GM19372 (cell line): ENCODE measurements at regions not wholly inside any gene's neighbourhood (a gene's known extent, or its start where the extent isn't known, plus 50 kb on each side); places are given as distances from the start of the nearest gene placed in this dataset.
"Not testable (repeated sequence)": the region's sequence is repeated elsewhere in the genome, so short reads cannot be mapped to it uniquely, and the experiment has no call there.

ENCODE experiments used
- ATAC-seq: cut with Tn5 transposase; IDR thresholded peaks from one replicate; pipeline ENCODE4 v1.9.1; 2021; ENCODE audit warnings: mild to moderate bottlenecking, low read depth, moderate library complexity; ENCODE audit not compliant: unreplicated experiment

DNA sequence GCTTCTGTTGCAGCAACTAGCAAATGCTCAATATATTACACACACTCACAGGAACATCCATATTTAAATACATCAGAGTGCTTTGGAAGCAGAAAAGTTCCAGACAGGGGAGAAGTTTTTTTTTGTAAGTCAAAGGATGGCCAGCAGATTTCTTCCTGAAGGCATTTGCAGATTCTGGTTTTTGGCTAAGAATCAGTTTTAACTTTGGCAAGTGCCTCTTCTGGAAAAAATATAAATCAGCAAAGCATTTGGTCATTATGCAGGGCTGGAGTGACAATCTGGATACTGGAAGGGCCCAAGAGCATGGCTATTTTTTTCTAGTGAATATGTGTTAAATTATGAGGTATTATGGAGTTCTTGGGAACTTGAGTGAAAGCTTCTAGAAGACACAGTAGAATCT lies 495.3 kb upstream of the ARPP21 start:
- no peak for ATAC-seq

DNA sequence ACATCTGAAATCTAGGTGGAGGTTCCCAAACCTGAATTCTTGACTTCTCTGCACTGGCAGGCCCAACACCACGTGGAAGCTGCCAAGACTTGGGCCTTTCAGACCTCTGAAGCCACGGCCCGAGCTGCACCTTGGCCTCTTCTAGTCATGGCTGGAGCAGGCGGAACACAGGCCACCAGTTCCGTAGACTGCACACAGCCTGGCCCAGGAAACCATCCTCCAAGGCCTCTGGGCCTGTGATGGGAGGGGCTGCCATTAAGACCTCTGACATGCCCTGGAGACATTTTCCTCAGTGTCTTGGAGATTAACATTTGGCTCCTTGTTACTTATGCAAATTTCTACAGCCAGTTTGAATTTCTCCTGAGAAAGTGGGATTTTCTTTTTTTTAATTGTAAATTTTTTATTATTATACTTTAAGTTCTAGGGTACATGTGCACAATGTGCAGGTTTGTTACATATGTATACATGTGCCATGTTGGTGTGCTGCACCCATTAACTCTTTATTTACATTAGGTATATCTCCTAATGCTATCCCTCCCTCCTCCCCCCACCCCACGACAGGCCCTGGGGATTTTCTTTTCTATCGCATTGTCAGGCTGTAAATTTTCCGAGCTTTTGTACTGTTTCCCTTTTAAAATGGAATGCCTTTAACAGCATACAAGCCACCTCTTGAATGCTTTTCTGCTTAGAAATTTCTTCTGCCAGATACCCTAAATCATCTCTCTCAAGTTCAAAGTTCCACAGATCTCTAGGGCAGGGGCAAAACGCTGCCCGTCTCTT lies 492.9 kb upstream of the ARPP21 start:
- not testable (repeated sequence) for ATAC-seq

DNA sequence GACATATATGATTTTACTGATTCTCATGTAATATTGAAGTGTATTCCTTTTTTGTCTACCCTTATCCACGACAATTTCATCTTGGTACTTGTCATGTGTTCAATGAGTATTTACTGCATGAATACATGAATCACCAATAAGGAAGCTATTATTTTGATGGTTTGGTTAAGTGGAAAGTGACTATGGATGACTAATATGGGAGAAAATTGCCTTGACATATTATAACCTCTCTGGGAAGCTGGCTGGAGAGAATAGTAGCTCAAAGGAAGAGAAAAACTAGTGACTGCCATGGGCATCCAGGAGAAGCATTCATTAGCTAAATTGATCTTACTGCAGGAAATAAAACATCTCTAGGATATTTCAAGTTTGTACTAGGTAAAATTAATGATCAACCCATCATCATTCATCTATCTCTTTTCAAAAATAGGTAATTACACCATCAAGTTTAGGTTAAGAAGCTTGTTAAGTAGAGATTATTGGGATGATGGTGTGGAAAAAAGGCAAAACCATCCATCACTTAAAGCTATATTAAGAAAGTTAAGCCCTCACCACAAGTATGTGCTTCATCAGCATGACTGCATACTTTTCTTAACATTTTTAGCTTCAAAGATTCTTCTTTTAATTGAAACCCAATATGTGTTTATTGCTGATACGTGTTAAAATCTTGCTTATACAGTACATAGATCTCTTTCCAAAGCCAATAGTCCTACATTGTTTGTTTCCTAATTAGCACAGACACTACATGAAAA lies 455.2 kb upstream of the ARPP21 start:
- ATAC-seq = no peak

DNA sequence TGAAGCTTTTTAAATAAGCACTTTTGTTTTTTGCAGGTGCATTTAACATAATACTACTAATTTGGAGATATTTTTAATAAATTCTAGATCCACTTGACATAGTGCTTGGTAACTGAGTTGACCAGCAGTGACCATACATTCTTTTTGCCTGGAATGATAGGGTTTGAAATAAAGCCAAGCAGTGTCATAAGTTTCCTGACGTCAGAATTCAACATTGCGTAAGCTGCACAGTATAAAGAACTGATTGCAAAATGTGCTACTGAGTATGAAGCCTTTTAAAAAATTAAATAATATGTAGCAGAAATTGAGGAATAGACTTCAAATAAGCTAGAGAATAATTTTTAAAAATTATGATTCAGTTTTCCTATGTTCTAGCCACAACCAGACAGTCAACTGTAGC lies 454.6 kb upstream of the ARPP21 start:
- ATAC-seq = no peak

DNA sequence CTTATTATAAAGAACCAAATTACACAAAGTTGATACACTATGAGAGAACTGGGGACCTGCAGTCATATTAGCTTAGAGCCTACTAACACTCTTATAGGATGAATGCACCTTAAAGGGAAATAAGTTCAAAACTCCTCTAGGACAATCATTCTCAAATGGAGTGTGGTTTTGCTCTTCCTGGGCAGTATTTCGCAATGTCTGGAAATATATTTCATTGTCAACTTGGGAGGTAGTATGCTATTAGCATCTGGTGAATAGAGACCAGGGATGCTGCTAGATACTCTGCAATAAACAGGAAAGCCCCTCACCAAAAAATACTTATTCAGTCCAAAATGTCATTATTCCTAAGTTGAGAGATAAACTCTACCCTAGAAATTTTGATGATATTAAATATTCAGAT lies 451.4 kb upstream of the ARPP21 start:
- no peak for ATAC-seq

DNA sequence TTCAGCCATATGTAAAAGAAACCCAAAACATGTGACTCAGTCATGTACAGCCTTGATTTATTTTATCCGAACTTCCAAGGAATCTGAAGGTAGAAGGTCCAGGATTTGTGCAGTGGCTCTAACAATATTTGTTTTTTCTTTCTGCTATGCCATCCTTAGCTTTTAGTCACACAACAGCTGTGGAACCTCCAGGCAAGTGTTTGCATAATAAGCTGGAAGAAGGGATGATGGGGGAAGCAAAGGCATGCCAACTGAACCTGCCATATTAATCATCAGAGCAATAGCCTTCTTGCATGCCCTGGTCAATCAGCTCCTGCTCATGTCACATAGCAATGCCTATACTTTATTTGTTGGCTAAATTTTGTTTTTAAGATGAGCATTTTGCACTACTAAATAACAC lies 444.7 kb upstream of the ARPP21 start:
- ATAC-seq = no peak

DNA sequence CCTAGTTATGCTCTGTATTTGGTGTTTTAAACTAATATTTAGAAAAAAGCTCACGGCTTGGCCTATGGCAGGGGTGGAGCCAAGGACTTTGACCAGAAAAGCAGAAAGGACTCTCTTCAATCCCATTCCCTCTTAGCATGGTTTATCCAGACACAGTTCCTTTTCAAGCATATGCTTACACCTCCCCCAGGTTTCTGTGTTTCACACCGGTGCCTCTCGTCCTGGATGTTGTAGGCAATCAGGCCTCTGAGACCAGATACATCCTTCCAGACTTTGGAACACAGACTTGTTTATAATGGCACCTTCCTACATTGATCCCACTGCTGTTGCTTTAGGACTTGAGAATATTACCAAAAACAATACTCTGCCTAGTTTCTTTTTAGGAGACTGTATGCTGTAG lies 440.5 kb upstream of the ARPP21 start:
- no peak for ATAC-seq

DNA sequence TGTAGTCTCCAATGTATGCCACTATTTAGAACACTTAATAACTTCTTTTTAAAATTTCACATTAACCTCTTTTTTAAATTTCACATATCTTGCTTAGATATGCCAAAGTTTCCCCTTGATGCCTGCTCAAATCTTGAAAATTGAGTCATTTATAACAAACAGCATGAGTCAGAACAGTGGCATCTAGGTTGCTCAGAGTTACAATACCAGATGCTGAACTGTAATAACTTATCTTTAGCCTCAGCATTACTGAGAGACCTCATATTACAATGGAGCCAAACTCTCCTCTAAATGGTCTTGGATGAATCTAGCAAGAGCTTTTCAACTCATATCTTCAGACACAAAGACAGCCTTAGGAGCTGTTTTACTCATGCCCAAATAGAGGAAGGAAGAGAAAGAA lies 439.3 kb upstream of the ARPP21 start:
- no peak for ATAC-seq

DNA sequence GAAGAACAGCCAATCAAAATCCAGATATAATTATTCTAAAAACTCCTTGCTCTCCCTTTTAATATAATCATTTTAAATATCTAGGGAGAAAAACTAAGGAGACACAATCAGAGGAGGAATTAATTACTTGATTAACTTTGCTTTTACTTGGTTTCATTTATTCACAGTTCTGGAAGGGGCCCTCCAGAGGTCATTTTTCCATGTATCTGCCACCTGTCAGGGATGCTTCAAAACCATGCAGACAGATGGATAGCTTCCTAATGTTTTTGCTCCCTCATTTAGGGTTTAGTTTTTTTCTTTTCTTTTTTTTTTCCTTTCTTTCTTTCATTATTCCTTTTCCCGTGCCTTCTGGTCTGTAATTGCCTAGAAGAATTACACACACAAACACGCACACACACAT lies 438.1 kb upstream of the ARPP21 start:
- no peak for ATAC-seq

DNA sequence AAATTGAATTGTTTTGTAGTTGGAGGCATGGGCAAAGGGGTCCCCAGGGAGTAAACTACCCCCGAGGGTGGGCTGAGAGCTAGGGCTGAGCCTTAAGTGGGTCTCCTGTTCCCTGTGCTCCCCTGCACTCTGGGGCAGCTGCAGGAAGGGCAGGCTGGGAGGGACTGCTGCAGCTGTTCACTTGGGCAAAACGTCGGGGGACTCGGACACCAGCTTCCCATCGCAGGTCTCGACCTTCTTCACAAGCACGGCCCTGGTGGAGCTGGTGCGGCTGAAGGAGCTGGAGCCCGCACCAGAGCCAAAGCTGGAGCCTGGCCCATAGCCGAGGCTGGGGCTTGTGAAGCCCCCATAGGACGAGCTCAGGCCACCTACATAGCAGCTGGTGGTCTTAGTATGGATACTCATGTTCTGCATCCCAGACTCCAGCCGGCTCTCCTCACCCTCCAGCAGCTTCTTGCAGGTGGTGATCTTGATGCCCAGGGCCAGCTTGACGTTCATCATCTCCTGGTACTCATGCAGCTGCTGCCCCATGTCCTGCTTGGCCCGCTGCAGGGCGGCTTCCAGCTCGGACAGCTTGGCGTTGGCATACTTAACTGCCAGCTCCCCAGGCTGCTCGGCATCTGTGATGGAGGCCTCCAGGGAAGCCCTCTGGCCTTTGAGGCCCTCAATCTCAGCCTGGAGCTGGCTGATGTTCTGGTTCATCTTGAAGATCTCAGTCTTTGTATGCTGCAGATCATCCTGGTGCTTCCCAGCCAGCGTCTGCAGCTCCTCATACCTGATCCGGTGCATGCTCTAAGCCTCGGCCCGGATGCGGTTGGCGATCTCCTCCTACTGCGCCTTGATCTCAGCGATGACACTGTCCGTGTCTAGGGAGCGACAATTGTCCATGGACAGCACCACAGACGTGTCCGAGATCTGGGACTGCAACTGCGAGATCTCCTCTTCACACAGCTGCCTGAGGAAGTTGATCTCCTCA lies 423.5 kb upstream of the ARPP21 start:
- ATAC-seq = no peak

DNA sequence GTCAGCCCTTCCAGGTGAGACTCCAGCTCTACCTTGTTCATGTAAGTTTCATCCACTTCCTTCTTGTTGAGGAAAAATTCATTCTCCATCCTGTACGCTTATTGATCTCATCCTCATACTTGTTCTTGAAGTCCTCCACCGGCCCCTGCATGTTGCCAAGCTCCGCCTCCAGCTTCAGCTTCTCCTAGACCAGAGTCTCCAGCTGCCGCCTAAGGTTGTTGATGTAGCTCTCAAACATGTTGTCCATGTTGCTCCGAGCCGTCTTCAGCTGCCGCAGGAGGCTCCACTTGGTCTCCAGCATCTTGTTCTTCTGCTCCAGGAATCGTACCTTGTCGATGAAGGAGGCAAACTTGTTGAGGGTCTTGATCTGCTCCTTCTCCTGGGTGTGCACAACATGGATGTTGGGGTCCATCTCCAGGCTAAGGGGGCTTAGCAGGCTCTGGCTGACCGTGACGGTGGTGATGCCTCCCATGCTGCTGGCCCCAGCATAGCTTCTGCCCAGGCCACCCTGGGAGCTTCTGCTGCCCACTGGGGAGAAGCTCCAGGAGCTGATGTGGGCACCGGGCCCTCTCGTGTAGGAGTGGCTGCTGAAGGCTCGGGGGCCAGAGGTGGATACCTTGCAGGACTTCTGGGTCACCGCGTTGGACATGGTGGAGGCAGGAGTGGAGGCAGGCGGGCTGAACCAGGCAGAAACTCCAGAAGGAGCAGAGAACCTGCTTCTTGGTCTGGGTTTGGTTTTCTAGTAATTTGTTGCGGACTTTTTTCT lies 422.6 kb upstream of the ARPP21 start:
- no peak for ATAC-seq

DNA sequence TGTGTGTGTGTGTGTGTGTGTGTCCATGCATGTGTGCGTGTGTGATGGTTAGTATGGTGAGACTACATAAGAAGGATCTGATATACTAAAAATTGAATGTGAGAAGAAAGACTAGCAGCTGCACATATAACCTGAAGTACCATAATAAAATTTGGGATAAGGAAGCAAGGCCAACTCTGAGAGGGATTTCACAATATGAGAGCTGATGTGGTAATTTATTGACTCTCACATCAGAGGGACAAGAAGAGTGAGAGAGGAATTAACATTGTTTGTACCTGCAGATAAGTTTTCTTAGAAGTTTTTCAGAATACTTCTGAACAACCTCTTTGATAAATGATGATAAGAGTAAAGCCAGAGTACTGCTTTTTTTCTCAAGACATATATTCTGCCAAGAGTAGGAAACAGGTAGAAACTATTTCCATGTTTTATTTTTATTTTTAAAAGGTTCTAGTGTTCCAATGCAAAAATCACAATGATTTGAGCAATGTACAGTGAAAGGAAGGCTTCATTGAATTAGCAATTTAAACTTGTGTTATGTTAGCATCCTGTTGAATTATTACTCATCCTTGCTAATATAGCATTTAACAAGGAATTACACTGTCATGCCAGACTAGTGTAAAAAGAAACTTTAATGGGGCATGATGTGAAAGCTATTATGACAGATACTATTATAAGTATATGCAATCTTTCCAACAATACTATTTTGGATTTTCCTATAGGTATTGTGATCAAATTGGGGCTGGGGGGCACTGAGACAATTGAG lies 415.5 kb upstream of the ARPP21 start:
- no peak for ATAC-seq

DNA sequence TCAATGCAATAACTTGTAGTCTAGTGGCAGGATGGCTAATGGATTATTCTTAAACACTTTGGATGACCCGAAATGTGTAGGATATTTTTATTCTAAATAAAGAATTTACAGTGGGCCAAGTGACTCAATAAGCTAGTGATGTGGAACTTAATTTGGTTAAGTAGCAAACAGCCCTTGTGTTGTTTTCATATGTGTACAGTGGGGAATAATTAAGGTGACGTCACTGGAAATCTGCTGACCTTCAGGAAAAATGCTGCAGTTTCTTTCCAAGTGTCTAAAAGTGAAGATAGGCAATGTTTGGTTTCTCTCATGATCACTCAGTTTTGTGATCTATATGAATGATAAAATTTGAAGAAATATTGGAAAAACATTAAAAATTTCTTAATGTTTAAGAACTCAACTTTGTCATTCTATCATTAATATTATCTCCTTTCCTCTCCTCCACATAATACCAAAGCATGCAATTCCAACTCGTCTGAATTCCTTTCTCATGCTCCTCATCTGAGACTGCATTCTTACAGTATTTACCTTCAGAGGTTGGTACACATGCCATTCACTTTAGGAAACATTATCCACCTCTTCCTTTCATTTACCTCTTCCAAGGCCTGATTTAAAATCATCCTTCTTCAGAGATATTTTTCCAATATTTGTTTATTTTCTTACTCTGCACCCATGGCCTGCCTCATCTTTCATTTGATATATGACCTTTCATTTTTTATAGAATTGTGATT lies 414.6 kb upstream of the ARPP21 start:
- ATAC-seq = no peak

DNA sequence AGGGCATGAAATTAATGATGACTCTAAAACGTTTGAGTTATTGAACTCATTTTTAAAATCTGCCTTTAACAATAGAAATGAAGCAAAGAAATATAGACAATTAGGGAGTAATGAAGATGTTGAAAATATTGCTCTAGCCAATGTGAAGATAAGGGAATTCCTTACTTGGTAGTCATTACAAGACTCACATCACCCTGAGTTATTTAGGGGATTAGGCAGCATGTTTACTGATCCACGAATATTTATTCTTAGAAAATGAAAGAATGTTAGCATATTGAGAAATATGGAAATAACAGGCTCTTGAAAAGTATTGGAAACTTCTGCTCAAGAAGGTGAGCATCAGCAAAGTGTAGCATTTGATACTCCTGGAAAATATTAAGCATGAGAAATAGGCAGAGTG lies 398.1 kb upstream of the ARPP21 start:
- no peak for ATAC-seq

DNA sequence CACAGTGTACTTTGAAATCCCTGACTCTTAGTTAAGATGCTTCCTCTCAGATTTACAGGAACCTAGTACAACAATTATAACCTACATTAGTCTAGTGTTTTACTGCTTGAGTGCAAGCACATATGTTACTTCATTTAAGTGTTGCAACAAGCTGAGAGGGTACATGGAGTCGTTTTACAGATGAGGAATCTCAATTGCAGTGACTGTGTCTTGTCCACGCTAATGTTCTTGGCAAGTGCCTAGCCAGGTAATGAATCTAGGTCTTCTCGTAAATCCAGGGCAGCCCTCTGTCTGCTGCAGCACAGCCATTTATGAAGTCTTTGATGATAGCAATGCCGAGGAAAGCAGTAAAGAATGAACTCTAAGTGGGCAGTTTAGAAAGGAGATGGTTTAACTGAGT lies 384.4 kb upstream of the ARPP21 start:
- ATAC-seq = no peak

DNA sequence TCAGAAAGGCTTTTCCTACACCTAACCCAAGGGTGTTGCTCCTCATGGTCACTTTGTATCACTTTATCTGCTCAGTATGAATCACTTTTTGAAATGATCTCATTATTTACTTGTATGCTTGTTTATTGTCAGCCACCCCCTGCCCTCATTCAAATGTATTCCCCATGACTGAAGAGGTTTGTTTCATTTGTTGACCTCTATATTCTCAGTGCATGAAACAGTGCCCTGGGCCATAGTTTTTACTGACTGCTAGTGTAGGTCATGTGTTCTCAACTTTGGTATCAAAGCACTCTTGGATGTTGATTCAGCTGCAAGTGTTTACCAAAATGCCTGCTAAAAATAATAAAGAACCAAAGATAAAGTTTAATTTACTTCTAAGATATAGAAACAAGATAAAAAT lies 381.7 kb upstream of the ARPP21 start:
- no peak for ATAC-seq

DNA sequence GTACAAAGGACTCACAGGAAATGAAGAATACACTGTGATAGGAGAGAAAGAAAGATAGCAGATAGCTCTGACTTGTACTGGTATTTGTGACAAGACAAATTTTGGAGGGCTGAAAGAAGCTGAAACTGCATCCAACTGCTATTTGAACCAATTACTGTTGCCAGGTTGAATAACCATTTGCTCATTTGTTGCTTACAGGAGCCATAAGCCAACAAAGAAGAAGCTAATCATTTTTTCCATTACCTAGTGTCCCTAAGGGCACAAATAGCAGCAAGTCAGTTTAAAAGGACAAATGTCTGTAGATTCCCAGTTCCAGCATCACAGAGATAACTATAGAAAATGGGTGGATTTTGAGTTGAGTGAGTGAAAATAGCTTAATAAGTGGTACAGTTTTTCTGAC lies 376.9 kb upstream of the ARPP21 start:
- no peak for ATAC-seq

DNA sequence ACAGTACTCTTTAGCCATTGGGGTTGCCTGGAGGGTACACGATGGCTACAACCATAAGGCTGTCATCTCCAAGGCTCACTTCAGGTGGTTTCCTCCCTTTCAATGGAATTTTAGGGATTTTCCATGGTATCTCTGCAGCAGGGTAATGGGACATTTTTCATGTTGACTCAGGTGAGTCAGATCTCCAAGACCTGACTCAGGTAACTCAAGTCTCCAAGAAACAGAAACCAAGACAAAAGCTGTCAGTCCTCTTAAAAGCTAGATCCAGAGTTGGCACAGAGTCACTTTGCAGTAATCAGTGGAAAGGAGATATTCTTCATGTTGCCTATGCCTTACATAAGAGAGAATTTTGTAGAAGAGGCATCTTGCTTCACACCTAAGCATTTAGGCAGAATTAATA lies 375.8 kb upstream of the ARPP21 start:
- ATAC-seq = no peak

DNA sequence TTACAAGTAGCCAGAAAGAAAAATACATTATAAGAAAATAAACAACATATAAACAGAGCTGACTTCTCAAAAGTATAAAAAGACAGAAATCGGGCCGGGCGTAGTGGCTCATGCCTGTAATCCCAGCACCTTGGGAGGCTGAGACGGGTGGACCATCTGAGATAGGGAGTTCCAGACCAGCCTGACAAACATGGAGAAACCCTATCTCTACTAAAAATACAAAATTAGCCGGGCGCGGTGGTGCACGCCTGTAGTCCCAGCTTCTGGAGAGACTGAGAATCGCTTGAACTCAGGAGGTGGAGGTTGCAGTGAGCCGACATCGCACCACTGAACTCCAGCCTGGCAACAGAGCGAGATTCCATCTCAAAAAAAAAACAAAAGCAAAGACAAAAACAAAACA lies 373.3 kb upstream of the ARPP21 start:
- not testable (repeated sequence) for ATAC-seq
